Caki2 (cell line): ENCODE measurements at regions not wholly inside any gene's neighbourhood (a gene's known extent, or its start where the extent isn't known, plus 50 kb on each side); places are given as distances from the start of the nearest gene placed in this dataset.
"Not testable (repeated sequence)": the region's sequence is repeated elsewhere in the genome, so short reads cannot be mapped to it uniquely, and the experiment has no call there.

Source experiments
- DNase-seq: peaks from one replicate; pipeline ENCODE4 v3.0.0-alpha.2; 2015; ENCODE audit warnings: low read depth
- in situ Hi-C: cut with HindIII; loops from 2 replicates; pipeline ENCODE4 v1.10.0; 2016; ENCODE audit warnings: low sequenced_read_pairs, low pct_unique_long_range_greater_than_20kb, mixed read lengths

- in situ Hi-C loops: no loop called here
- DNase-seq: peak; percentile 18
Measured at GRCh38 chr13:49859560-49859959, 67.1 kb upstream of the KPNA3 start.

DNA sequence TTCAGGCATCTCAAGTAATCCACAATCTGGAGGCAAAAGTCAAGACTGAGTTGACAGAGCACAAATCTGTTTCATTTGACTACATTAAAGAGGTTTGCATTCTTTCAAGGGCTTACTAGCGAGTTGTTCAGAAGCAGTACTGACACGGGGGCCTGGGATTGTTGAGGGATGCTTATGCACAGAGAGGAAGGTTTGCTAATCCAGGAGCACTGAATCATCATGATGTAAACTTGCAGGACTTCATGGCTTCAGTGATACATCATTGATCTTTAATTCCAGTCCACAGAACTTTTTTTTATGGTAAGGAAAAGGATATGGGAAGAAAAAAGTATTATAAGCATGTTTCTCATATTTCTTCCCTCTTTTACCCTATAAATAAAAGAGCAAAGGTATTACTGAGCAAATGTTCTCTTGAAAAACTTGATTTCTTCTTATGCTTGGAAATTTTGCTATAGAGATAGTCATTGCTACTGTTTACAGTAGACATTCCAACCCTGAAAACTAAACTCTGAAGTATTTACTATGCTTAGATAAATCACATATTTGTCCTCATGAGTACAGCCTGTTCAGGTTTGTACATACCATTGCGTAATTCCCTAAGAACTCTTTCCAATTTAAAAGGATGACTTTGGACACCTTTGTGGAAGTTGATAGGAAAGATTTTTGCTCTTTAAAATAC lies 65.8 kb upstream of the KPNA3 start:
- DNase-seq: peak; percentile 23
- in situ Hi-C loops: no loop called here

DNA sequence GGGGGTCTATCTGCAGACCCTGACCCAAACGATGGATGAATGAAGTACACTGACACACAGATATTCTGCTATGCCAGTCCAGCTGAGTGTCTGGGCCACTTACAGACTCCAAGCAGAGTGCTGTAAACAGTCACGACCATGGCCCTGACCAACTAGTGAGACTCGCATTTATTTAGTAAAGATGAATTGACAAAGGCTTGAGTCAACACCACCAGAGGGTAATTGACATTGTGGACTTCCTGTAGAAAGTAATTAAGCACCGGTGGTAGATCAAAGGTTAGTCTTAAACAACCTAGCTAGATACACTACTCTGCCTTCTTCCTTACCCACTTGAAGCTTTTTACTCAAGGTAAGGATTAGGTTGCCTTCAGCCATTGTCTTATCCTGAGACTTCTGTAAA lies 63.4 kb upstream of the KPNA3 start:
- DNase-seq: no peak
- in situ Hi-C loops: no loop called here

- DNase-seq: no peak
- in situ Hi-C loops: no loop called here
Measured at GRCh38 chr13:49853535-49853934, 61.1 kb upstream of the KPNA3 start.

DNA sequence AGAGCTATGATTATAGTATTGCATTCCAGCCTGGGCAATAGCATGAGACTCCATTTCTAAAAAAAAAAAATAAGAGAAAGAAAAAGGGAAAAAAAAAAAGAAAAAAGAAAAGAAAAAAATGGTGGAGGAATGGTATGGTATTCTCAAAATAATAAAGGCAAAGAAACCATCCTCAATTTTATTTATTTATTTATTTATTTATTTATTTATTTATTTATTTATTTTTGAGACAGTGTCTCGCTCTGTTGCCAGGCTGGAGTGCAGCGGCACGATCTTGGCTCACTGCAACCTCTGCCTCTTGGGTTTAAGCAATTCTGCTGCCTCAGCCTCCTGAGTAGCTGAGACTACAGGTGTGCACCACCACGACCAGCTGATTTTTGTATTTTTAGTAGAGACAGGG lies 60.0 kb upstream of the KPNA3 start:
- in situ Hi-C loops: not testable (repeated sequence)

DNA sequence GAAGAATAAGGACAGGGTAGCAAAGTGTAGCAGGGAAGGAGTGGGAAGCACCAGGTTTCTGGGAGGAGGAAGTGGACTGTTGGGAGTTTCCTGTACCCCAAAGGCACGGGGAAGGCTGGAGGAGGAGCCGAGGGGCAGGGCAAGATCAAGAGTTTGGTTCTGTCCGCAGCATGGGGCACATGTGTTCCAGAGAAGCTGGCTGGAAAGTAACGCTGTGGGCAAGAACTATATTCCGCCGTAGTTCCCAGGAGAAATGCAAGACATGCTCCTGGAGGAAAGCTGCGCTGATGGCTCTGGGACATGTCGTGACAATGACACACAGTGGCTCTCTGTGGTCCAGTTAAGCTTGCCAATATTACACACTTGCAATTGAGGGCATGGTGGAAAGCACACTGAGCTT lies 51.7 kb upstream of the KPNA3 start:
- no peak for DNase-seq
- in situ Hi-C loops: no loop called here

More for the DNA sequence above, 60.0 kb upstream of the KPNA3 start:
- DNase-seq: not testable (repeated sequence)
